HG03196 (cell line): ENCODE measurements at regions not wholly inside any gene's neighbourhood (a gene's known extent, or its start where the extent isn't known, plus 50 kb on each side); places are given as distances from the start of the nearest gene placed in this dataset.
"Not testable (repeated sequence)": the region's sequence is repeated elsewhere in the genome, so short reads cannot be mapped to it uniquely, and the experiment has no call there.

Experiments used
- ATAC-seq: cut with Tn5 transposase; IDR thresholded peaks from one replicate; pipeline ENCODE4 v1.9.1; 2021; ENCODE audit not compliant: unreplicated experiment

GRCh38 chr2:81395746-81396145, 1091.2 kb upstream of the LRRTM1 start:
- ATAC-seq = no peak

GRCh38 chr2:81389203-81389602, 1084.7 kb upstream of the LRRTM1 start:
- no peak for ATAC-seq

GRCh38 chr2:81363800-81364199, 1059.2 kb upstream of the LRRTM1 start:
- ATAC-seq = no peak

- not testable (repeated sequence) for ATAC-seq
Observed at GRCh38 chr2:81362468-81362867, 1057.9 kb upstream of the LRRTM1 start.

GRCh38 chr2:81355436-81355835, 1050.9 kb upstream of the LRRTM1 start:
- ATAC-seq = no peak

GRCh38 chr2:81334046-81334445, 1029.5 kb upstream of the LRRTM1 start:
- no peak for ATAC-seq

- no peak for ATAC-seq
Observed at GRCh38 chr2:81328968-81329367, 1024.4 kb upstream of the LRRTM1 start.

- no peak for ATAC-seq
Observed at GRCh38 chr2:81327911-81328310, 1023.4 kb upstream of the LRRTM1 start.

GRCh38 chr2:81324046-81324445, 1019.5 kb upstream of the LRRTM1 start:
- ATAC-seq = no peak

- no peak for ATAC-seq
Observed at GRCh38 chr2:81304154-81304830, 999.7 kb upstream of the LRRTM1 start.

GRCh38 chr2:81303321-81303720, 998.8 kb upstream of the LRRTM1 start:
- ATAC-seq = no peak

GRCh38 chr2:81299841-81300240, 995.3 kb upstream of the LRRTM1 start:
- no peak for ATAC-seq

GRCh38 chr2:81290846-81291245, 986.3 kb upstream of the LRRTM1 start:
- ATAC-seq = no peak

- ATAC-seq = no peak
Observed at GRCh38 chr2:81283081-81283480, 978.5 kb upstream of the LRRTM1 start.

- ATAC-seq = no peak
Observed at GRCh38 chr2:81282151-81282769, 977.7 kb upstream of the LRRTM1 start.

GRCh38 chr2:81276595-81276994, 972.0 kb upstream of the LRRTM1 start:
- no peak for ATAC-seq

GRCh38 chr2:81266106-81266505, 961.6 kb upstream of the LRRTM1 start:
- no peak for ATAC-seq

GRCh38 chr2:81263989-81264388, 959.4 kb upstream of the LRRTM1 start:
- ATAC-seq = no peak

GRCh38 chr2:81260320-81260719, 955.8 kb upstream of the LRRTM1 start:
- no peak for ATAC-seq

GRCh38 chr2:81250270-81250669, 945.7 kb upstream of the LRRTM1 start:
- no peak for ATAC-seq

GRCh38 chr2:81249152-81249551, 944.6 kb upstream of the LRRTM1 start:
- no peak for ATAC-seq

GRCh38 chr2:81247648-81248047, 943.1 kb upstream of the LRRTM1 start:
- no peak for ATAC-seq

GRCh38 chr2:81242501-81242900, 937.9 kb upstream of the LRRTM1 start:
- no peak for ATAC-seq
